GM18868 (cell line): ENCODE measurements at regions not wholly inside any gene's neighbourhood (a gene's known extent, or its start where the extent isn't known, plus 50 kb on each side); places are given as distances from the start of the nearest gene placed in this dataset.
A peak's percentile ranks its signal among the peaks of the same experiment; 100 is the strongest.

Experiments used
- ATAC-seq: cut with Tn5 transposase; IDR thresholded peaks from one replicate; pipeline ENCODE4 v1.9.1; 2021; ENCODE audit warnings: mild to moderate bottlenecking, moderate library complexity; ENCODE audit not compliant: unreplicated experiment

DNA sequence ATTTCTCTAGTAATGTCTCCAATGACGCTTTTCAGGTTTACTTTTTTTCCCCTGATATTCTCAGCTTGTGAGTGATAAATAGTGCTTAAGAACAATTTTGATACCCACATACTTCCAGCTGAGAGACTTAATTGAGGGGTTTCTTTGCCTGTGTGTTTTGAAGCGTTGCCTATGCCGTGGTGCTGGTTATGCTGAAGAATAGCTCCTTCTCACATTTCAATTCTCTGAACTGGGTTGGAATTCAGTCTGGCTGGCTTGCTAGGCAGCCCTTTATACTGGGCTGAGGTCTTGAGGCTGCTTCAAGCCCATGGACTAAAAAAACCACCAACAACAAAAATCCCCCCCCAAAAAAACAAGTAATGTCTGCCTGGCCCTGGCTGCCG lies 87.4 kb downstream of the CHST2 start:
- peak; percentile 42 for ATAC-seq

DNA sequence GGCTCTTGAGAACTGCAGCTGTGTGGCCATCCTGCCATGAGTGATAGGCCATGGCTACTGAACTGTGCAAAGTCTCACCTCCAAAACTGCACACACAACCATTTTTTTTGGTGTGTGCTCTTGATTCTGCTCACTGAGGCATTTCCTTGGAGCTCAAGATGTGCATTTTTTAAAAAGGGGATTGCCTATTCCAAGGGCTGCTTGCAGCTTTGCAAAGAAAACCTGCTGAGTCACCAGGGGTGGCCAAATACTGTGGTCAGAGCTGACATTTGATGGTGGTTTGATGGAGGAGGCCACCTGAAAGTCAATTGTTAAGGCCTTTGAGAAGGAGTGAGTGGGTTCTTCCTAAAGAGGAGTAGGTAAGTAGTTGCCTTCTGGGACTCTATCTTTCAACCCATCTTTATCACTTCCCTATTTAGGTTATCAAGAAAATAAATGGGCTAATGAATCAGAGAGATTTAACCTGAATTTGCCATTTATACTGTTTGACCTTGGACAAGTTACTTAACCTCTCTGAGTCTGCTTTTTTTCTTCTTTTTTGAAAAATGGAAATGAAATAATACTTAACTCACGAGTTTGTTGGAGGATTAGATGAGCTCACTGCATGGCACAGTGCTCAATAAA lies 87.9 kb downstream of the CHST2 start:
- ATAC-seq, result peak; percentile 90

DNA sequence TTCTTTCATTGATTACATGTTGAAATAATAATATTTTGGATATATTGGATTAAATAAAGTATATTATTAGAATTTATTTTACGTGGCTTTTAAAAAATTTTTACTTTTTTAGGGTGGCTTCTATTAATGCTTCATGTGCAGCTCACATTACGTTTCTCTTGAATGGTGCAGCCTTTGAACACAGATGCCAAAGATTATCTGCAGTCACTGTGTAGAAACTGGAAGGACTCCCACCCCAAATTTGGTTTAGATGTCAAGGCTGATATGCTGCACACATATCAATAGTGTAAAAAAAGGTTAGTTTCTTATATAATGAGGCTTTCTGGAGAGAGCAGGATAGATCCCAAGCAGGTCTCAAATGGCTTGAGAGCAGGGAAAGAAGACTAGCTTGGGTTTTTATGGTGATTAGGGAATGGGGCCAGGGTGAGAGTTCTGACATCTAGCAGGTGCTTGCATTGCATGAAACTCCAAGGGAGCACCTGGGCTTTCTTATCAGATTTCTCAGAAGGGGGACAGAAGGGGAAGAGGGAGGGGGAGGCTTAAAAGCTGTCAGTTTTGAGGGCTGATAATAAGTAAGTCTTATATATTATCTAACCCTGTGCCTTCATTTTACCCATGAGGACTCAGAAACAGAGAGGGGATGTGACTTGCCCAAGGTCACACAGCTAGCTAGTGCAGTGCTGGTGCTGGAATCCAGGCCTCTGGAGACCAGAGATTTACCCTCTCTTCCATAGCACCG lies 89.6 kb downstream of the CHST2 start:
- no peak for ATAC-seq

GRCh38 chr3:143209715-143210059 lies 90.1 kb downstream of the CHST2 start:
- ATAC-seq, result no peak

GRCh38 chr3:143210141-143210540 lies 90.6 kb downstream of the CHST2 start:
- no peak for ATAC-seq

GRCh38 chr3:143215059-143215458 lies 95.5 kb downstream of the CHST2 start:
- ATAC-seq, result no peak
